ENCODE measurements at regions not wholly inside any gene's neighbourhood (a gene's known extent, or its start where the extent isn't known, plus 50 kb on each side); places are given as distances from the start of the nearest gene placed in this dataset.

GRCh38 chr15:35769656-35770055 lies 223.7 kb upstream of the DPH6 start:
- DNase-seq (ENCODE audit: low read depth, low spot score): no peak

GRCh38 chr15:35771746-35772442 lies 225.9 kb upstream of the DPH6 start:
- DNase-seq (ENCODE audit: low read depth, low spot score): peak; percentile 71

GRCh38 chr15:35774653-35775052 lies 228.7 kb upstream of the DPH6 start:
- no peak for DNase-seq (ENCODE audit: low read depth, low spot score)

GRCh38 chr15:35775471-35775870 lies 229.5 kb upstream of the DPH6 start:
- DNase-seq (ENCODE audit: low read depth, low spot score): no peak

GRCh38 chr15:35777061-35777460 lies 231.1 kb upstream of the DPH6 start:
- DNase-seq (ENCODE audit: low read depth, low spot score): no peak

GRCh38 chr15:35783203-35783602 lies 237.2 kb upstream of the DPH6 start:
- no peak for DNase-seq (ENCODE audit: low read depth, low spot score)

GRCh38 chr15:35784745-35785144 lies 238.8 kb upstream of the DPH6 start:
- peak; percentile 27 for DNase-seq (ENCODE audit: low read depth, low spot score)

GRCh38 chr15:35810007-35810406 lies 264.0 kb upstream of the DPH6 start:
- no peak for DNase-seq (ENCODE audit: low read depth, low spot score)

- no peak for DNase-seq (ENCODE audit: low read depth, low spot score)
These were observed 267.6 kb upstream of the DPH6 start for GRCh38 chr15:35813573-35813972.

GRCh38 chr15:35818846-35819245 lies 272.9 kb upstream of the DPH6 start:
- DNase-seq (ENCODE audit: low read depth, low spot score): no peak

GRCh38 chr15:35822153-35822552 lies 276.2 kb upstream of the DPH6 start:
- no peak for DNase-seq (ENCODE audit: low read depth, low spot score)

- no peak for DNase-seq (ENCODE audit: low read depth, low spot score)
These were observed 281.2 kb upstream of the DPH6 start for GRCh38 chr15:35827141-35827540.

GRCh38 chr15:35827911-35828310 lies 281.9 kb upstream of the DPH6 start:
- no peak for DNase-seq (ENCODE audit: low read depth, low spot score)

GRCh38 chr15:35833581-35833980 lies 287.6 kb upstream of the DPH6 start:
- no peak for DNase-seq (ENCODE audit: low read depth, low spot score)

- no peak for DNase-seq (ENCODE audit: low read depth, low spot score)
These were observed 288.4 kb upstream of the DPH6 start for GRCh38 chr15:35834216-35834830.

- DNase-seq (ENCODE audit: low read depth, low spot score): no peak
These were observed 288.9 kb upstream of the DPH6 start for GRCh38 chr15:35834866-35835265.

- no peak for DNase-seq (ENCODE audit: low read depth, low spot score)
These were observed 292.6 kb upstream of the DPH6 start for GRCh38 chr15:35838424-35839111.

- DNase-seq (ENCODE audit: low read depth, low spot score): no peak
These were observed 296.7 kb upstream of the DPH6 start for GRCh38 chr15:35842631-35843030.

GRCh38 chr15:35843498-35843897 lies 297.5 kb upstream of the DPH6 start:
- no peak for DNase-seq (ENCODE audit: low read depth, low spot score)

GRCh38 chr15:35850284-35850683 lies 304.3 kb upstream of the DPH6 start:
- no peak for DNase-seq (ENCODE audit: low read depth, low spot score)

- no peak for DNase-seq (ENCODE audit: low read depth, low spot score)
These were observed 305.5 kb upstream of the DPH6 start for GRCh38 chr15:35851491-35851890.

- no peak for DNase-seq (ENCODE audit: low read depth, low spot score)
These were observed 307.1 kb upstream of the DPH6 start for GRCh38 chr15:35852818-35853624.

Measured in astrocyte of the hippocampus (primary cell).